ENCODE measurements at regions not wholly inside any gene's neighbourhood (a gene's known extent, or its start where the extent isn't known, plus 50 kb on each side); places are given as distances from the start of the nearest gene placed in this dataset.
"Not testable (repeated sequence)": the region's sequence is repeated elsewhere in the genome, so short reads cannot be mapped to it uniquely, and the experiment has no call there.

DNA sequence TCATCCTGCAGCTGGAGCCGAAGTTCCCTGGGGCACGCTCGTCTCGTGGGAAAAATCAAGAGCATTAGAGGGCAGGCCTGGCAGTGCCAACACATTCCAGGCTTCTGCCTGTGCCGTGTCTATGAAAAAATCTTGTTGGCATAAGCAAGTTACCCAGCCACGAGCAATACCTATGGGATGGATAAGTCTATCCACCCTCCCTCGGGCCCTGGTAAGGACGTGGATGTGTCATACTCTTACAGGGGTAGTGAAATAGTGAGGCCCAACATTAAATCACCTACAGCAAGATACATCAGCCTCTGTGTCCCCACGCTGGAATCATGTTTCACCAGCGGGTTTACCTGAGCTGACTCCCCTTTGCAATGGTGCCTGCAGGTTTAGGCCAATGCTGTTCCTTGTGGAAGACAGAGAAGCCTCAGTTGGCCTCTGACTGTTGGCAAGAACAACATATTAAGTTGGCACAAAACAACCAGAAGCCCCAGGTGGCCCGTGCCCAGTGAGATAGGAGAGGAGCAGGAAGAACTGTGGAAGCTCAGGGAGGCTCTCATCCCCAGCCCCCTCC lies 51.1 kb upstream of the SULF2 start:
- not testable (repeated sequence) for H3K36me3 Mint-ChIP-seq (ENCODE audit: low read depth); H3K27ac Mint-ChIP-seq (ENCODE audit: unreplicated experiment); H3K27me3 Mint-ChIP-seq (ENCODE audit: low read depth); H3K9me3 Mint-ChIP-seq; H3K4me3 Mint-ChIP-seq; H3K4me1 Mint-ChIP-seq; DNase-seq (ENCODE audit: low read depth, low spot score)
